ENCODE measurements at regions not wholly inside any gene's neighbourhood (a gene's known extent, or its start where the extent isn't known, plus 50 kb on each side); places are given as distances from the start of the nearest gene placed in this dataset.

DNA sequence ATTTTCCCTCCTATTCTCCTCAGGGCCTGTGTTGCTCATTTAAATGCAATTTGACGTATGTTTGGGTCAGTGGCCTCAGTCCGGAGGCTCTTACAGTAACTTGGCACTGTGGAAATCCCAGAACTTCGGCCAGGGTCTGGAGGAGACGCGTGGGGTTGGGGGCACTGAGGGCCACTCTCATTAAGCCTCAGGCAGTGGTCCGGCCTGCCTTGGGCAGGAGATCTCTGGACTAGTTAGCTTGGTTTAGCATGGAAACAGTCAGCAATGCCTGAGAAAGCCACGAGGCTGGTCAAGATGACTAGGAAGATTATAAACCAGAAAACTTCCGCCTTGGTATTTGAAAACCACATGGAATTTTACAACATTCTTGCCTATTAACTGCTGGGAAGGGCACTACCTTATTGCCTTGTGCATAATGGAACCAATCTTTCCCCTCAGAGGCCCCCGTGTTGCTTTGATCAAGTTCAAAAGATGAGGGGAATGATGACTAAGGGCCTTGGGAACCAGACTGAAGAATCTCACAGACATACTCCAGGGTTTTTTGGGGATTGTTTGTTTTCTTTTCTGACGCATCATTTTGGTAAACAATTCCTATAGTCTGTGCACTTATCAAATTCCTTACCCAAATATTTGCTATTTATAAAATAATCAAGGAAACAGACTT, 206.0 kb upstream of the PREP start:
- TF ChIP-seq, protein P1, sequence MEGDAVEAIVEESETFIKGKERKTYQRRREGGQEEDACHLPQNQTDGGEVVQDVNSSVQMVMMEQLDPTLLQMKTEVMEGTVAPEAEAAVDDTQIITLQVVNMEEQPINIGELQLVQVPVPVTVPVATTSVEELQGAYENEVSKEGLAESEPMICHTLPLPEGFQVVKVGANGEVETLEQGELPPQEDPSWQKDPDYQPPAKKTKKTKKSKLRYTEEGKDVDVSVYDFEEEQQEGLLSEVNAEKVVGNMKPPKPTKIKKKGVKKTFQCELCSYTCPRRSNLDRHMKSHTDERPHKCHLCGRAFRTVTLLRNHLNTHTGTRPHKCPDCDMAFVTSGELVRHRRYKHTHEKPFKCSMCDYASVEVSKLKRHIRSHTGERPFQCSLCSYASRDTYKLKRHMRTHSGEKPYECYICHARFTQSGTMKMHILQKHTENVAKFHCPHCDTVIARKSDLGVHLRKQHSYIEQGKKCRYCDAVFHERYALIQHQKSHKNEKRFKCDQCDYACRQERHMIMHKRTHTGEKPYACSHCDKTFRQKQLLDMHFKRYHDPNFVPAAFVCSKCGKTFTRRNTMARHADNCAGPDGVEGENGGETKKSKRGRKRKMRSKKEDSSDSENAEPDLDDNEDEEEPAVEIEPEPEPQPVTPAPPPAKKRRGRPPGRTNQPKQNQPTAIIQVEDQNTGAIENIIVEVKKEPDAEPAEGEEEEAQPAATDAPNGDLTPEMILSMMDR (conservative IDR thresholded peaks at IDR 0.05; ENCODE audit: low read depth in 2 of 2), result no peak
- TF ChIP-seq POLR2AphosphoS5 (IDR thresholded peaks at IDR 0.05; ENCODE audit: low read depth) (no peak), EZH2 (IDR thresholded peaks at IDR 0.05; ENCODE audit: low read depth, unreplicated experiment) (no peak), REST (IDR thresholded peaks at IDR 0.05; ENCODE audit: unreplicated experiment) (no peak), STAT1 (IDR thresholded peaks at IDR 0.05; ENCODE audit: unreplicated experiment) (no peak), EZH2phosphoT487 (IDR thresholded peaks at IDR 0.05; ENCODE audit: unreplicated experiment) (no peak), ZNF331 (CRISPR knock-in tag; IDR thresholded peaks at IDR 0.05; ENCODE audit: low read depth) (no peak), NANOG (IDR thresholded peaks at IDR 0.05; ENCODE audit: borderline replicate concordance) (no peak), CREB1 (CRISPR knock-in tag; IDR thresholded peaks at IDR 0.05; ENCODE audit: low read depth) (no peak)
- TF ChIP-seq, protein P2, sequence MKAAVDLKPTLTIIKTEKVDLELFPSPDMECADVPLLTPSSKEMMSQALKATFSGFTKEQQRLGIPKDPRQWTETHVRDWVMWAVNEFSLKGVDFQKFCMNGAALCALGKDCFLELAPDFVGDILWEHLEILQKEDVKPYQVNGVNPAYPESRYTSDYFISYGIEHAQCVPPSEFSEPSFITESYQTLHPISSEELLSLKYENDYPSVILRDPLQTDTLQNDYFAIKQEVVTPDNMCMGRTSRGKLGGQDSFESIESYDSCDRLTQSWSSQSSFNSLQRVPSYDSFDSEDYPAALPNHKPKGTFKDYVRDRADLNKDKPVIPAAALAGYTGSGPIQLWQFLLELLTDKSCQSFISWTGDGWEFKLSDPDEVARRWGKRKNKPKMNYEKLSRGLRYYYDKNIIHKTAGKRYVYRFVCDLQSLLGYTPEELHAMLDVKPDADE (IDR thresholded peaks at IDR 0.05), result no peak
